HCT116 (cell line): ENCODE measurements at regions not wholly inside any gene's neighbourhood (a gene's known extent, or its start where the extent isn't known, plus 50 kb on each side); places are given as distances from the start of the nearest gene placed in this dataset.

Experiments used
- ATAC-seq: fragments of 200-7000 bp; cut with Tn5 transposase; 2 replicates; pipeline ENCODE4 v1.9.1; 2020; ENCODE audit warnings: mild to moderate bottlenecking, moderate library complexity
- BruUV-seq: library from RNA; stranded (reverse); fragments of 400-500 nt; replicated peaks from 2 replicates; lab custom pipeline; 2021; lab: Mats Ljungman, UMichigan
- CTCF ChIA-PET: fragments of 300-600 bp; sonication (Branson Sonifier 250); formaldehyde crosslinking; loops from one replicate; lab custom pipeline; 2021; ENCODE audit warnings: antibody characterized with exemption; lab: Charles Lee
- POLR2A ChIA-PET: fragments of 300-600, 350-600 bp; sonication (Branson Sonifier 250); formaldehyde crosslinking; loops from one replicate; lab custom pipeline; 2021; ENCODE audit warnings: antibody characterized with exemption; lab: Charles Lee
- RAD21 ChIA-PET, 2 experiments: fragments of 300-600 bp; sonication (Branson Sonifier 250); formaldehyde crosslinking; loops; one replicate each; lab custom pipeline; 2023; ENCODE audit warnings: low total read pairs in 2 of 2; ENCODE audit not compliant: uncharacterized antibody in 2 of 2, unreplicated experiment in 2 of 2, low non-redundant PET in 1 of 2; lab: Charles Lee
- DNase-seq: peaks from one replicate; pipeline ENCODE4 v3.0.0-alpha.2; 2010; ENCODE audit warnings: low read depth, low spot score
- H2AFZ ChIP-seq: fragments of 200-600 bp; shearing (Covaris generic), sonication (generic); 2 replicates; pipeline ENCODE4 v1.6.1; 2017; ENCODE audit warnings: low read depth, mixed run types, mixed read lengths, antibody characterized with exemption, low read length; ENCODE audit not compliant: poor library complexity, severe bottlenecking
- H3K27ac ChIP-seq: 2 replicates; pipeline ENCODE4 v1.5.1; 2012; ENCODE audit warnings: low read depth, low read length
- H3K27me3 ChIP-seq: fragments of 200-600 bp; sonication (generic); 2 replicates; pipeline ENCODE4 v1.6.1; 2016; ENCODE audit warnings: mixed run types, low read length, mixed read lengths; ENCODE audit not compliant: insufficient read depth
- H3K36me3 ChIP-seq, 2 experiments: fragments of 200-500 bp in 1 of 2; fragments of 200-600 bp in 1 of 2; sonication (Bioruptor generic) in 1 of 2; sonication (generic) in 1 of 2; 2 replicates each; pipeline versions ENCODE4 v1.5.1 to v1.6.1; 2014 to 2016; ENCODE audit warnings: low read length in 2 of 2, inconsistent platforms in 1 of 2, mixed read lengths in 1 of 2, mixed run types in 1 of 2; ENCODE audit not compliant: insufficient read depth in 2 of 2, control insufficient read depth in 1 of 2
- H3K4me1 ChIP-seq, 2 experiments: fragments of 200-600 bp in 1 of 2; sonication (generic) in 1 of 2; 2 replicates each; pipeline versions ENCODE4 v1.5.1 to v1.6.1; 2012 to 2017; ENCODE audit warnings: low read length in 2 of 2, inconsistent platforms in 1 of 2, mild to moderate bottlenecking in 1 of 2, mixed read lengths in 1 of 2, mixed run types in 1 of 2, moderate library complexity in 1 of 2; ENCODE audit not compliant: insufficient read depth in 2 of 2, control insufficient read depth in 1 of 2
- H3K4me2 ChIP-seq: fragments of 200-600 bp; sonication (generic); 2 replicates; pipeline ENCODE4 v1.6.1; 2017; ENCODE audit warnings: mixed run types, low read length, mixed read lengths
- H3K4me3 ChIP-seq, 2 experiments: fragments of 200-600 bp in 1 of 2; sonication (generic) in 1 of 2; replicated peaks in 1 of 2; 2 replicates each; pipeline ENCODE4 v1.5.1; 2011 to 2016; ENCODE audit warnings: low read length in 2 of 2, control low read depth in 1 of 2, low read depth in 1 of 2, mild to moderate bottlenecking in 1 of 2, mixed read lengths in 1 of 2, mixed run types in 1 of 2
- H3K79me2 ChIP-seq: fragments of 200-600 bp; sonication (generic); 2 replicates; pipeline ENCODE4 v1.6.1; 2017; ENCODE audit warnings: mild to moderate bottlenecking, mixed run types, low read length, moderate library complexity, mixed read lengths; ENCODE audit not compliant: insufficient read depth
- H3K9ac ChIP-seq: fragments of 200-600 bp; sonication (generic); 2 replicates; pipeline ENCODE4 v1.6.1; 2016; ENCODE audit warnings: low read length, mixed read lengths
- H3K9me2 ChIP-seq: fragments of 200-600 bp; sonication (generic), shearing (Covaris generic); 2 replicates; pipeline ENCODE4 v1.6.1; 2017; ENCODE audit warnings: mixed run types, mild to moderate bottlenecking, moderate library complexity; ENCODE audit not compliant: insufficient read depth
- H3K9me3 ChIP-seq, 2 experiments: fragments of 200-500 bp in 1 of 2; fragments of 200-600 bp in 1 of 2; sonication (Bioruptor generic) in 1 of 2; sonication (generic) in 1 of 2; 2 replicates each; pipeline ENCODE4 v1.6.1; 2014 to 2017; ENCODE audit warnings: low read length in 2 of 2, mixed read lengths in 2 of 2, inconsistent platforms in 1 of 2, low read depth in 1 of 2, mild to moderate bottlenecking in 1 of 2, mixed run types in 1 of 2, moderate library complexity in 1 of 2; ENCODE audit not compliant: control insufficient read depth in 1 of 2, insufficient read depth in 1 of 2
- H4K20me1 ChIP-seq: fragments of 200-600 bp; sonication (generic), shearing (Covaris generic); 2 replicates; pipeline ENCODE4 v1.6.1; 2017; ENCODE audit warnings: mixed run types, mild to moderate bottlenecking, moderate library complexity; ENCODE audit not compliant: insufficient read depth
- CBX3 ChIP-seq: IDR thresholded peaks from 2 replicates; pipeline ENCODE4 v1.6.1; 2012; ENCODE audit warnings: low read depth
- EZH2 ChIP-seq: fragments of 200-600 bp; sonication (generic); IDR thresholded peaks from 2 replicates; pipeline ENCODE4 v1.6.1; 2017; ENCODE audit warnings: antibody characterized with exemption, mixed run types
- JUND ChIP-seq: IDR thresholded peaks from 2 replicates; pipeline ENCODE4 v1.6.1; 2012
- POLR2AphosphoS5 ChIP-seq: IDR thresholded peaks from 2 replicates; pipeline ENCODE4 v1.6.1; 2011; ENCODE audit warnings: mild to moderate bottlenecking, low read depth, low read length, moderate library complexity
- RAD21 ChIP-seq: IDR thresholded peaks from 2 replicates; pipeline ENCODE4 v1.6.1; 2012; ENCODE audit warnings: low read depth, mild to moderate bottlenecking
- SRF ChIP-seq: IDR thresholded peaks from 2 replicates; pipeline ENCODE4 v1.6.1; 2012; ENCODE audit warnings: low read depth
- TCF7L2 ChIP-seq: IDR thresholded peaks from 2 replicates; pipeline ENCODE4 v1.7.0; 2011; ENCODE audit warnings: borderline replicate concordance, inconsistent platforms; ENCODE audit not compliant: insufficient read depth, insufficient read length; ENCODE audit errors: extremely low read depth
- ZFX ChIP-seq: fragments of 450-650 bp; IDR thresholded peaks from 2 replicates; pipeline ENCODE4 v1.6.1; 2017
- intact Hi-C: fragments of 100-400 bp; cut with micrococcal nuclease; formaldehyde crosslinking; loops from 2 replicates; pipeline ENCODE4 v1.10.0; 2022
- TF ChIP-seq, protein P1 (sequence below): IDR thresholded peaks from 2 replicates; pipeline ENCODE4 v1.6.1; 2011; ENCODE audit warnings: mild to moderate bottlenecking, low read length, moderate library complexity; ENCODE audit not compliant: insufficient replicate concordance; ENCODE audit errors: extremely low read depth
- TF ChIP-seq, protein P2 (sequence below): IDR thresholded peaks from 2 replicates; pipeline ENCODE4 v1.6.1; 2012

DNA sequence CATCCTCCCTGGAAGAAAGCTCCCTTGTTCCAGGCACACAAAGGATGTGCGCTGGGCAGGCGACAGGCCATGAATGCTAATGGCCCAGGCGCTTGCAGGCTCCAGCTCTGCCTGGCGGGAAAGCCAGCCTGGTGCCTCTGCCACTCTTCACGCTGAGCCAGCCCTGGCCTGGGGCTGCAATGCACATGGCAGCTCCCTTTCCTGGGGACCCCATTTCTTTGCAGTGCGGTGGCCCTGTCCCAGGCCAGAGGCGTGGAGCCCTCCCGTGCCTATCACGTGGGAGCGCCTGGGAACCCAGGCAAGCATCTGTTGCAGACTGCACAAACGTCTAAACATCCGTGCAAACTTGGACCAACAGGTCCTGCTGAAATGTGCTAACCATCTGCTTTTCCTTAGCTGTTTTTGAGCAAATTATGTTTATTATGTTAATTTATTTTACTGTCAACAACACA is 152.1 kb upstream of the LYZL2 start:
- DNase-seq: no peak
- Histone ChIP-seq H3K4me3 (no peak overlapping the region), H3K4me1 (no peaks in the 10 kb centered on the region; a peak in 1 of 4 replicates), H3K4me2 (no peak overlapping the region), H3K9me2 (no peaks in the 10 kb centered on the region), H3K27ac (no peak overlapping the region), H3K79me2 (no peaks in the 10 kb centered on the region), H4K20me1 (no peaks in the 10 kb centered on the region), H3K9me3 (no peaks in the 10 kb centered on the region), H3K9ac (no peak overlapping the region), H2AFZ (no peak overlapping the region), H3K36me3 (no peaks in the 10 kb centered on the region), H3K27me3 (peaks cover 11% of the 10 kb centered on the region; the same call in 1 of the 2 replicates)
- intact Hi-C loops: loop anchor here (10.0 kb wide), 2 partner anchors 703 to 1023 kb away; no protein-coding TSS in a partner anchor
- TF ChIP-seq TCF7L2 (no peak), SRF (no peak), EZH2 (no peak), RAD21 (no peak), POLR2AphosphoS5 (no peak), ZFX (no peak), JUND (no peak), CBX3 (no peak)
- TF ChIP-seq, protein P1, sequence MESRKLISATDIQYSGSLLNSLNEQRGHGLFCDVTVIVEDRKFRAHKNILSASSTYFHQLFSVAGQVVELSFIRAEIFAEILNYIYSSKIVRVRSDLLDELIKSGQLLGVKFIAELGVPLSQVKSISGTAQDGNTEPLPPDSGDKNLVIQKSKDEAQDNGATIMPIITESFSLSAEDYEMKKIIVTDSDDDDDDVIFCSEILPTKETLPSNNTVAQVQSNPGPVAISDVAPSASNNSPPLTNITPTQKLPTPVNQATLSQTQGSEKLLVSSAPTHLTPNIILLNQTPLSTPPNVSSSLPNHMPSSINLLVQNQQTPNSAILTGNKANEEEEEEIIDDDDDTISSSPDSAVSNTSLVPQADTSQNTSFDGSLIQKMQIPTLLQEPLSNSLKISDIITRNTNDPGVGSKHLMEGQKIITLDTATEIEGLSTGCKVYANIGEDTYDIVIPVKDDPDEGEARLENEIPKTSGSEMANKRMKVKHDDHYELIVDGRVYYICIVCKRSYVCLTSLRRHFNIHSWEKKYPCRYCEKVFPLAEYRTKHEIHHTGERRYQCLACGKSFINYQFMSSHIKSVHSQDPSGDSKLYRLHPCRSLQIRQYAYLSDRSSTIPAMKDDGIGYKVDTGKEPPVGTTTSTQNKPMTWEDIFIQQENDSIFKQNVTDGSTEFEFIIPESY: no peak
- TF ChIP-seq, protein P2, sequence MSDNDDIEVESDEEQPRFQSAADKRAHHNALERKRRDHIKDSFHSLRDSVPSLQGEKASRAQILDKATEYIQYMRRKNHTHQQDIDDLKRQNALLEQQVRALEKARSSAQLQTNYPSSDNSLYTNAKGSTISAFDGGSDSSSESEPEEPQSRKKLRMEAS: no peak
- BruUV-seq: no TSS peak
- POLR2A ChIA-PET: no interaction called here
- CTCF ChIA-PET: no interaction called here
- RAD21 ChIA-PET: no interaction called here
- no peak for ATAC-seq
